SK-N-SH treated with all-trans-retinoic acid at 6 μM for 48 hours (cell line): ENCODE measurements at regions not wholly inside any gene's neighbourhood (a gene's known extent, or its start where the extent isn't known, plus 50 kb on each side); places are given as distances from the start of the nearest gene placed in this dataset.

Experiments used
- ATAC-seq: fragments of 200-7000 bp; cut with Tn5 transposase; 3 replicates; pipeline ENCODE4 v1.9.1; 2020; ENCODE audit warnings: mild to moderate bottlenecking, moderate library complexity
- BACH2 ChIP-seq: fragments of 250-450 bp; sonication (Bioruptor Pico); IDR thresholded peaks from 2 replicates; pipeline ENCODE4 v1.9.0; 2021; ENCODE audit warnings: mild to moderate bottlenecking, borderline replicate concordance
- CSDC2 ChIP-seq: fragments of 250-450 bp; sonication (Bioruptor Pico); IDR thresholded peaks from 2 replicates; pipeline ENCODE4 v1.5.0; 2020; ENCODE audit warnings: mild to moderate bottlenecking, moderate library complexity
- ESRRG ChIP-seq: fragments of 250-450 bp; sonication (Bioruptor Pico); IDR thresholded peaks from 2 replicates; pipeline ENCODE4 v1.6.1; 2021; ENCODE audit warnings: mild to moderate bottlenecking
- GLIS3 ChIP-seq: fragments of 250-450 bp; sonication (Bioruptor Pico); IDR thresholded peaks from 2 replicates; pipeline ENCODE4 v1.5.0; 2020; ENCODE audit warnings: mild to moderate bottlenecking, moderate library complexity
- ISL1 ChIP-seq: fragments of 250-450 bp; sonication (Bioruptor Pico); IDR thresholded peaks from 2 replicates; pipeline ENCODE4 v2.1.2; 2022; ENCODE audit warnings: mild to moderate bottlenecking, moderate library complexity
- PPARA ChIP-seq: fragments of 250-450 bp; sonication (Bioruptor Pico); IDR thresholded peaks from 2 replicates; pipeline ENCODE4 v1.5.0; 2020; ENCODE audit warnings: mild to moderate bottlenecking, borderline replicate concordance
- RARB ChIP-seq: fragments of 250-450 bp; sonication (Bioruptor Pico); IDR thresholded peaks from 2 replicates; pipeline ENCODE4 v1.8.0; 2021; ENCODE audit warnings: mild to moderate bottlenecking, moderate library complexity
- SNAI2 ChIP-seq: fragments of 250-450 bp; sonication (Bioruptor Pico); IDR thresholded peaks from 2 replicates; pipeline ENCODE4 v1.5.0; 2020; ENCODE audit warnings: mild to moderate bottlenecking, moderate library complexity
- TCF4 ChIP-seq: fragments of 250-450 bp; sonication (Bioruptor Pico); IDR thresholded peaks from 2 replicates; pipeline ENCODE4 v1.8.0; 2021; ENCODE audit warnings: mild to moderate bottlenecking, moderate library complexity, borderline replicate concordance
- TOX ChIP-seq: fragments of 250-450 bp; sonication (Bioruptor Pico); IDR thresholded peaks from 2 replicates; pipeline ENCODE4 v1.8.0; 2021; ENCODE audit warnings: mild to moderate bottlenecking, moderate library complexity, borderline replicate concordance
- ZC3H10 ChIP-seq: fragments of 250-450 bp; sonication (Bioruptor Pico); IDR thresholded peaks from 2 replicates; pipeline ENCODE4 v1.5.1; 2021; ENCODE audit warnings: mild to moderate bottlenecking, moderate library complexity
- ZFP3 ChIP-seq: fragments of 250-450 bp; sonication (Bioruptor Pico); IDR thresholded peaks from 2 replicates; pipeline ENCODE4 v1.5.0; 2020; ENCODE audit warnings: mild to moderate bottlenecking, moderate library complexity
- ZNF565 ChIP-seq: fragments of 450-650 bp; formaldehyde crosslinking; conservative IDR thresholded peaks from 2 replicates; pipeline ENCODE4 v1.5.0; 2020; ENCODE audit warnings: low read depth, mild to moderate bottlenecking, moderate library complexity
- ZNF70 ChIP-seq: fragments of 450-650 bp; formaldehyde crosslinking; IDR thresholded peaks from 2 replicates; pipeline ENCODE4 v1.5.0; 2020; ENCODE audit warnings: mild to moderate bottlenecking, moderate library complexity
- ZNF8 ChIP-seq: fragments of 450-650 bp; formaldehyde crosslinking; IDR thresholded peaks from 2 replicates; pipeline ENCODE4 v1.5.0; 2020; ENCODE audit warnings: mild to moderate bottlenecking, moderate library complexity
- TF ChIP-seq, protein P1 (sequence below): fragments of 250-450 bp; sonication (Bioruptor Pico); IDR thresholded peaks from 2 replicates; pipeline ENCODE4 v1.8.0; 2021; ENCODE audit warnings: low read depth, mild to moderate bottlenecking, moderate library complexity, borderline replicate concordance
- TF ChIP-seq, protein P2 (sequence below): fragments of 250-450 bp; sonication (Bioruptor Pico); IDR thresholded peaks from 2 replicates; pipeline ENCODE4 v1.5.0; 2020; ENCODE audit warnings: mild to moderate bottlenecking, moderate library complexity
- TF ChIP-seq, protein P3 (sequence below): fragments of 250-450 bp; sonication (Bioruptor Pico); IDR thresholded peaks from 2 replicates; pipeline ENCODE4 v1.5.1; 2021; ENCODE audit warnings: mild to moderate bottlenecking, moderate library complexity
- TF ChIP-seq, protein P4 (sequence below): fragments of 250-450 bp; sonication (Bioruptor Pico); IDR thresholded peaks from 2 replicates; pipeline ENCODE4 v1.5.1; 2020; ENCODE audit warnings: low read depth, mild to moderate bottlenecking, moderate library complexity

DNA sequence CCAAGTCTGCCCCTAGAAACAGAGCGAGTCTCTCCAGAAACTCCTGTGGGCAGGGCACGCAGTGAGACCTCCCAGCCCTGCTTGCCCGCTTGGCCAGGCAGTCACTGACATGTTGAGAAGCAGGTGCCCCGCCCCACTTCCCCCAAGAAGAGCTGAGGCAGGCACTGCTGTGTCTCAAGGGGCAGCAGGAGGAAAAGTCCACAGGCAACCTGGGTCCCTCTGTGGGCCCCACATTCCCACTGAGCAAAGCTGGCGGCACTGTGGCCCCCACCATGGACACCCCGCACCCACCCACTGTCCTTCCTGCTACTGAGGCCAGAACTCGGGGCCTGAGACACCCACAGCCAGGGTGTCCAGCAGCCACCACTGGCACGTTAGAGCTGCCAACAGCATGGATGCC is 137.3 kb upstream of the NKX1-1 start:
- no peak for ATAC-seq
- TF ChIP-seq BACH2 (CRISPR knock-in tag) (no peak), ESRRG (no peak), ISL1 (no peak)
- TF ChIP-seq, protein P1, sequence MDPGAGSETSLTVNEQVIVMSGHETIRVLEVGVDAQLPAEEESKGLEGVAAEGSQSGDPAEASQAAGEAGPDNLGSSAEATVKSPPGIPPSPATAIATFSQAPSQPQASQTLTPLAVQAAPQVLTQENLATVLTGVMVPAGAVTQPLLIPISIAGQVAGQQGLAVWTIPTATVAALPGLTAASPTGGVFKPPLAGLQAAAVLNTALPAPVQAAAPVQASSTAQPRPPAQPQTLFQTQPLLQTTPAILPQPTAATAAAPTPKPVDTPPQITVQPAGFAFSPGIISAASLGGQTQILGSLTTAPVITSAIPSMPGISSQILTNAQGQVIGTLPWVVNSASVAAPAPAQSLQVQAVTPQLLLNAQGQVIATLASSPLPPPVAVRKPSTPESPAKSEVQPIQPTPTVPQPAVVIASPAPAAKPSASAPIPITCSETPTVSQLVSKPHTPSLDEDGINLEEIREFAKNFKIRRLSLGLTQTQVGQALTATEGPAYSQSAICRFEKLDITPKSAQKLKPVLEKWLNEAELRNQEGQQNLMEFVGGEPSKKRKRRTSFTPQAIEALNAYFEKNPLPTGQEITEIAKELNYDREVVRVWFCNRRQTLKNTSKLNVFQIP: no peak
- TF ChIP-seq, all 23 proteins: peak for 0

DNA sequence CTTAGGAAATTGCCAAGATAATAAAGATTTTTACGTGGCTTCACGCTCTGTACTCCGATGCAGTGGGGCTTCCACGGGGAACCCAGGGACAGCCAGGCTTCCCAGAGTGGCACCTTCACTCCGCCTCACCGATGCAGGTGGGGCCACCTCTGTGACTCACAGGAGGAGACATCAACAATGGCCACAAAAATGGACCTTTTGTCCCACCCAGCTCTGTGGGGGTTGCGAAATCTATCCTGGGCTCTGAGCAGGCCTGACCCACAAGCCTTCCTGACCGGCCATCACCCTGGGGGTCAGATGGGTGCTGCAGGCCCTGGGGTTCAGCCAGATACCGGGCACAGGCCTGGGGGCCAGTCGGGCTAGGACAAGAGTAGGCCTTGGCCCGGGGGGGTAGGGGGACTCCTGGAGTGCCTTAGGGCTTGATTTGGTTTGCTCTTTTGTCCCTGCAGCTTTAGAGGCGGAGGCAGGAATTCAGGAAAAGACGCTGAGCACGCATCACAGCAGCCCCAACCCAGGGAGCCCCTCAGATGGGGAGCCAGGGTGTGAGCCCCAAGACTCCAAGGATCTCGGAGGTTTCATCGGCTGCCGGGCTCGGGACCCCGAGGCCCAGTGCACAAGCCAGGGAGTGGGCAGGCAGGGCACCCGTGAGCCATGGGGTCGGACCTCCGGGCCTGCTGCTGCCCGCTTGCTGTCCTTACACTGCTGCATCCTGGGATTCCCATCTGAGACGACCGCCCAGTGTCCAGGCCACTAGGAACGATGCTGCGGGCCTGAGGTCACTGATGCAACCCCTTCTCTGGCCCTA is 136.5 kb upstream of the NKX1-1 start:
- ATAC-seq: no peak
- no peak for TF ChIP-seq ZFP3 (CRISPR knock-in tag)
- TF ChIP-seq, protein P2, sequence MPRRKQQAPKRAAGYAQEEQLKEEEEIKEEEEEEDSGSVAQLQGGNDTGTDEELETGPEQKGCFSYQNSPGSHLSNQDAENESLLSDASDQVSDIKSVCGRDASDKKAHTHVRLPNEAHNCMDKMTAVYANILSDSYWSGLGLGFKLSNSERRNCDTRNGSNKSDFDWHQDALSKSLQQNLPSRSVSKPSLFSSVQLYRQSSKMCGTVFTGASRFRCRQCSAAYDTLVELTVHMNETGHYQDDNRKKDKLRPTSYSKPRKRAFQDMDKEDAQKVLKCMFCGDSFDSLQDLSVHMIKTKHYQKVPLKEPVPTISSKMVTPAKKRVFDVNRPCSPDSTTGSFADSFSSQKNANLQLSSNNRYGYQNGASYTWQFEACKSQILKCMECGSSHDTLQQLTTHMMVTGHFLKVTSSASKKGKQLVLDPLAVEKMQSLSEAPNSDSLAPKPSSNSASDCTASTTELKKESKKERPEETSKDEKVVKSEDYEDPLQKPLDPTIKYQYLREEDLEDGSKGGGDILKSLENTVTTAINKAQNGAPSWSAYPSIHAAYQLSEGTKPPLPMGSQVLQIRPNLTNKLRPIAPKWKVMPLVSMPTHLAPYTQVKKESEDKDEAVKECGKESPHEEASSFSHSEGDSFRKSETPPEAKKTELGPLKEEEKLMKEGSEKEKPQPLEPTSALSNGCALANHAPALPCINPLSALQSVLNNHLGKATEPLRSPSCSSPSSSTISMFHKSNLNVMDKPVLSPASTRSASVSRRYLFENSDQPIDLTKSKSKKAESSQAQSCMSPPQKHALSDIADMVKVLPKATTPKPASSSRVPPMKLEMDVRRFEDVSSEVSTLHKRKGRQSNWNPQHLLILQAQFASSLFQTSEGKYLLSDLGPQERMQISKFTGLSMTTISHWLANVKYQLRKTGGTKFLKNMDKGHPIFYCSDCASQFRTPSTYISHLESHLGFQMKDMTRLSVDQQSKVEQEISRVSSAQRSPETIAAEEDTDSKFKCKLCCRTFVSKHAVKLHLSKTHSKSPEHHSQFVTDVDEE (CRISPR knock-in tag): no peak
- TF ChIP-seq SNAI2 (CRISPR knock-in tag): no peak
- TF ChIP-seq ZNF70: no peak
- no peak for TF ChIP-seq ESRRG
- TF ChIP-seq BACH2 (CRISPR knock-in tag): no peak
- TF ChIP-seq GLIS3 (CRISPR knock-in tag): no peak
- TF ChIP-seq TOX: no peak
- no peak for TF ChIP-seq ISL1
- TF ChIP-seq, all 23 proteins: peak for 0

DNA sequence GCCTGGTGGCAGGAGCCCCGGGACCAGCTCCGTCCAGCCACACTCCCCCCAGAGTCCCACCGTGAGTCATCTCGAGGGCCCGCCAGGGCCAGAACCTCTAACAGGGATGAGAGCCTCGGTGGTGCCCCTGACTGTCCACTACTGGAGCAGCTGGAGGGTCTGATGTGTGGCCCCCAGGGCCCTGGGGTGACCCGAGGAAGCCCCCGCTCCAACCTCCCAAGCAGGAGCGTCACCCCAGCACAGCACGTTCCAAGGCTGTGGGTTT is 135.9 kb upstream of the NKX1-1 start:
- TF ChIP-seq BACH2 (CRISPR knock-in tag) (no peak), ZNF70 (no peak), TOX (no peak), ZNF8 (CRISPR knock-in tag) (no peak), RARB (CRISPR knock-in tag) (no peak), ZNF565 (CRISPR knock-in tag) (no peak), PPARA (CRISPR knock-in tag) (no peak)
- TF ChIP-seq, protein P3, sequence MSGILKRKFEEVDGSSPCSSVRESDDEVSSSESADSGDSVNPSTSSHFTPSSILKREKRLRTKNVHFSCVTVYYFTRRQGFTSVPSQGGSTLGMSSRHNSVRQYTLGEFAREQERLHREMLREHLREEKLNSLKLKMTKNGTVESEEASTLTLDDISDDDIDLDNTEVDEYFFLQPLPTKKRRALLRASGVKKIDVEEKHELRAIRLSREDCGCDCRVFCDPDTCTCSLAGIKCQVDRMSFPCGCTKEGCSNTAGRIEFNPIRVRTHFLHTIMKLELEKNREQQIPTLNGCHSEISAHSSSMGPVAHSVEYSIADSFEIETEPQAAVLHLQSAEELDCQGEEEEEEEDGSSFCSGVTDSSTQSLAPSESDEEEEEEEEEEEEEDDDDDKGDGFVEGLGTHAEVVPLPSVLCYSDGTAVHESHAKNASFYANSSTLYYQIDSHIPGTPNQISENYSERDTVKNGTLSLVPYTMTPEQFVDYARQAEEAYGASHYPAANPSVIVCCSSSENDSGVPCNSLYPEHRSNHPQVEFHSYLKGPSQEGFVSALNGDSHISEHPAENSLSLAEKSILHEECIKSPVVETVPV (CRISPR knock-in tag): no peak
- TF ChIP-seq, protein P4, sequence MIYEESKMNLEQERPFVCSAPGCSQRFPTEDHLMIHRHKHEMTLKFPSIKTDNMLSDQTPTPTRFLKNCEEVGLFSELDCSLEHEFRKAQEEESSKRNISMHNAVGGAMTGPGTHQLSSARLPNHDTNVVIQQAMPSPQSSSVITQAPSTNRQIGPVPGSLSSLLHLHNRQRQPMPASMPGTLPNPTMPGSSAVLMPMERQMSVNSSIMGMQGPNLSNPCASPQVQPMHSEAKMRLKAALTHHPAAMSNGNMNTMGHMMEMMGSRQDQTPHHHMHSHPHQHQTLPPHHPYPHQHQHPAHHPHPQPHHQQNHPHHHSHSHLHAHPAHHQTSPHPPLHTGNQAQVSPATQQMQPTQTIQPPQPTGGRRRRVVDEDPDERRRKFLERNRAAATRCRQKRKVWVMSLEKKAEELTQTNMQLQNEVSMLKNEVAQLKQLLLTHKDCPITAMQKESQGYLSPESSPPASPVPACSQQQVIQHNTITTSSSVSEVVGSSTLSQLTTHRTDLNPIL: no peak
- TF ChIP-seq, protein P2 (CRISPR knock-in tag): no peak
- no peak for ATAC-seq

DNA sequence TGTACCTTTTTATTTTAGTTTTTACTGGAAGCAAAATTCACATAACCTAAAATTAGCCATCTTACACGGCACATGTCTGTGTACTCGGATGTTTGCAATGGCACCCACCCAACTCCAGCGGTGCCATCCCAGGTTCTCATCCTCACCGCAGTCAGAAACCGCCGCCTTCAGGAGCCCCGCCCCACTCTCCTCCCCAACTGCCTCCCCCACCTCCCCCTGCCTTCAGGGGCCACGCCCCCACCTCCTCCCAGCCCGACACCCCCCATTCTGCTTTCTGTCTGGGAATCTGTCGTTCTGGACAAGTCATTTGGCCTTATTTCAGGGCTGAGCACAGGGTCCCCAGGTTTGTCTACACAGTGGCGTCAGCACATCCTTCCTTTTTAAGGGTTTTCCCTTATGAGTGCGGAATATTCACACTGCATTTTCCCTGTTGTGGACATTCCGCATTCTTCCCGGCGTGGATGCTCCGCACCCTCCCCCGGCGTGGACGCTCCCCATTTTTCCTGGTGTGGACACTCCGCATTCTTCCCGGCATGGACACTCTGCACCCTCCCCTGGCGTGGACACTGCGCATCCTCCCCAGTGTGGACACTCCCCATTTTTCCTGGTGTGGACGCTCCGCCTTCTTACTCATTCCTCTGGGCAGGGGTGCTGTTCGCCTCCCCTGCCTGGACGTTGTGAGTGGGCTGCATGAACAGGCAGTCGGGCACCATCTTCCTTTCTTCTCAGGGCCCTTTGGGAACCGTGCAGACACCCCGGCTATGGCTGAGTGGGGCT is 135.4 kb upstream of the NKX1-1 start:
- no peak for TF ChIP-seq TCF4 (CRISPR knock-in tag)
- no peak for TF ChIP-seq CSDC2
- no peak for TF ChIP-seq RARB (CRISPR knock-in tag)
- TF ChIP-seq ZC3H10: no peak
- TF ChIP-seq BACH2 (CRISPR knock-in tag): no peak
- no peak for TF ChIP-seq ESRRG
- no peak for TF ChIP-seq ZFP3 (CRISPR knock-in tag)
- TF ChIP-seq, protein P2 (CRISPR knock-in tag): no peak
- TF ChIP-seq GLIS3 (CRISPR knock-in tag): no peak
- no peak for ATAC-seq
